T-helper 2 cell treated with Interferon-gamma antibody and Interleukin-4, amounts not matched to agents 5 μg/mL and 100 μg/mL, for 36 hours (primary cell): ENCODE measurements at regions not wholly inside any gene's neighbourhood (a gene's known extent, or its start where the extent isn't known, plus 50 kb on each side); places are given as distances from the start of the nearest gene placed in this dataset.

Experiments
- DNase-seq: peaks from one replicate; pipeline ENCODE4 v3.0.0; 2021; ENCODE audit warnings: low spot score
- H3K27ac Mint-ChIP-seq: one replicate; pipeline ENCODE4 v1.8.0; 2021; ENCODE audit warnings: mild to moderate bottlenecking, mixed read lengths
- H3K27me3 Mint-ChIP-seq: one replicate; pipeline ENCODE4 v1.8.0; 2021; ENCODE audit warnings: low read depth, mixed read lengths
- H3K36me3 Mint-ChIP-seq: one replicate; pipeline ENCODE4 v1.8.0; 2021; ENCODE audit warnings: low read depth, mixed read lengths
- H3K4me1 Mint-ChIP-seq: one replicate; pipeline ENCODE4 v1.8.0; 2021; ENCODE audit warnings: low read depth, mixed read lengths
- H3K4me3 Mint-ChIP-seq: one replicate; pipeline ENCODE4 v1.8.0; 2022; ENCODE audit warnings: mild to moderate bottlenecking, moderate library complexity, mixed read lengths
- H3K9me3 Mint-ChIP-seq: one replicate; pipeline ENCODE4 v1.8.0; 2021; ENCODE audit warnings: mixed read lengths

GRCh38 chr20:40941133-40941610 is 87.5 kb upstream of the TOP1 start:
- Mint-ChIP-seq H3K36me3 (no peaks in the 10 kb centered on the region), H3K4me1 (no peaks in the 10 kb centered on the region), H3K27me3 (peaks cover 4% of the 10 kb centered on the region), H3K27ac (no peak overlapping the region), H3K4me3 (no peak overlapping the region), H3K9me3 (no peaks in the 10 kb centered on the region)
- no peak for DNase-seq

GRCh38 chr20:40942006-40942405 is 86.6 kb upstream of the TOP1 start:
- Mint-ChIP-seq H3K4me1 (no peaks in the 10 kb centered on the region), H3K27ac (no peak overlapping the region), H3K4me3 (no peak overlapping the region), H3K27me3 (peaks cover 4% of the 10 kb centered on the region), H3K9me3 (no peaks in the 10 kb centered on the region), H3K36me3 (no peaks in the 10 kb centered on the region)
- DNase-seq, result no peak

- Mint-ChIP-seq H3K9me3 (no peaks in the 10 kb centered on the region), H3K27me3 (peaks cover 4% of the 10 kb centered on the region), H3K36me3 (no peaks in the 10 kb centered on the region), H3K4me3 (no peak overlapping the region), H3K4me1 (no peaks in the 10 kb centered on the region), H3K27ac (no peak overlapping the region)
- no peak for DNase-seq
These were observed 85.8 kb upstream of the TOP1 start for GRCh38 chr20:40942775-40943174.

GRCh38 chr20:40943591-40943990 is 85.0 kb upstream of the TOP1 start:
- DNase-seq, result no peak
- H3K4me3 Mint-ChIP-seq, result no peak overlapping the region
- H3K27ac Mint-ChIP-seq, result no peak overlapping the region
- peaks cover 4% of the 10 kb centered on the region for H3K27me3 Mint-ChIP-seq
- no peaks in the 10 kb centered on the region for H3K36me3 Mint-ChIP-seq
- H3K9me3 Mint-ChIP-seq, result no peaks in the 10 kb centered on the region
- H3K4me1 Mint-ChIP-seq, result no peaks in the 10 kb centered on the region

- Mint-ChIP-seq H3K9me3 (no peaks in the 10 kb centered on the region), H3K4me3 (no peak overlapping the region), H3K27ac (no peak overlapping the region), H3K36me3 (no peaks in the 10 kb centered on the region), H3K27me3 (peaks cover 11% of the 10 kb centered on the region), H3K4me1 (no peaks in the 10 kb centered on the region)
- no peak for DNase-seq
These were observed 83.4 kb upstream of the TOP1 start for GRCh38 chr20:40945189-40945588.

- H3K27ac Mint-ChIP-seq, result no peak overlapping the region
- no peak overlapping the region for H3K4me3 Mint-ChIP-seq
These were observed 82.7 kb upstream of the TOP1 start for GRCh38 chr20:40945754-40946450.

GRCh38 chr20:40946451-40946850 is 82.2 kb upstream of the TOP1 start:
- Mint-ChIP-seq H3K4me1 (no peaks in the 10 kb centered on the region), H3K27me3 (peaks cover 15% of the 10 kb centered on the region), H3K27ac (no peak overlapping the region), H3K9me3 (no peaks in the 10 kb centered on the region), H3K4me3 (no peak overlapping the region), H3K36me3 (no peaks in the 10 kb centered on the region)
- DNase-seq, result no peak

More at GRCh38 chr20:40945754-40946450, 82.7 kb upstream of the TOP1 start:
- Mint-ChIP-seq H3K27me3 (peaks cover 13% of the 10 kb centered on the region), H3K9me3 (no peaks in the 10 kb centered on the region), H3K4me1 (no peaks in the 10 kb centered on the region), H3K36me3 (no peaks in the 10 kb centered on the region)
- DNase-seq, result no peak

GRCh38 chr20:40948465-40949267 is 80.0 kb upstream of the TOP1 start:
- H3K27me3 Mint-ChIP-seq, result peaks cover 15% of the 10 kb centered on the region
- H3K9me3 Mint-ChIP-seq, result no peaks in the 10 kb centered on the region
- H3K36me3 Mint-ChIP-seq, result no peaks in the 10 kb centered on the region
- no peak overlapping the region for H3K4me3 Mint-ChIP-seq
- H3K4me1 Mint-ChIP-seq, result no peaks in the 10 kb centered on the region
- DNase-seq, result no peak
- H3K27ac Mint-ChIP-seq, result no peak overlapping the region

GRCh38 chr20:40949346-40949745 is 79.3 kb upstream of the TOP1 start:
- Mint-ChIP-seq H3K36me3 (no peaks in the 10 kb centered on the region), H3K27ac (no peak overlapping the region), H3K4me1 (no peaks in the 10 kb centered on the region), H3K27me3 (peaks cover 15% of the 10 kb centered on the region), H3K9me3 (peaks cover 3% of the 10 kb centered on the region), H3K4me3 (no peak overlapping the region)
- no peak for DNase-seq

GRCh38 chr20:40952136-40952535 is 76.5 kb upstream of the TOP1 start:
- H3K9me3 Mint-ChIP-seq, result peaks cover 3% of the 10 kb centered on the region
- H3K4me3 Mint-ChIP-seq, result no peak overlapping the region
- DNase-seq, result no peak
- H3K27ac Mint-ChIP-seq, result no peak overlapping the region
- peaks cover 11% of the 10 kb centered on the region for H3K27me3 Mint-ChIP-seq
- H3K36me3 Mint-ChIP-seq, result no peaks in the 10 kb centered on the region
- H3K4me1 Mint-ChIP-seq, result no peaks in the 10 kb centered on the region

GRCh38 chr20:40953416-40953815 is 75.2 kb upstream of the TOP1 start:
- Mint-ChIP-seq H3K27me3 (peaks cover 11% of the 10 kb centered on the region), H3K27ac (no peak overlapping the region), H3K9me3 (peaks cover 3% of the 10 kb centered on the region), H3K4me1 (no peaks in the 10 kb centered on the region), H3K4me3 (no peak overlapping the region), H3K36me3 (no peaks in the 10 kb centered on the region)
- DNase-seq, result no peak

- no peak overlapping the region for H3K4me3 Mint-ChIP-seq
- H3K4me1 Mint-ChIP-seq, result no peaks in the 10 kb centered on the region
- peaks cover 8% of the 10 kb centered on the region for H3K27me3 Mint-ChIP-seq
- DNase-seq, result no peak
- peaks cover 3% of the 10 kb centered on the region for H3K9me3 Mint-ChIP-seq
- H3K36me3 Mint-ChIP-seq, result no peaks in the 10 kb centered on the region
- H3K27ac Mint-ChIP-seq, result no peak overlapping the region
These were observed 74.8 kb upstream of the TOP1 start for GRCh38 chr20:40953856-40954255.

- peaks cover 5% of the 10 kb centered on the region for H3K27me3 Mint-ChIP-seq
- no peak overlapping the region for H3K27ac Mint-ChIP-seq
- H3K4me3 Mint-ChIP-seq, result no peak overlapping the region
- H3K9me3 Mint-ChIP-seq, result peaks cover 3% of the 10 kb centered on the region
- H3K36me3 Mint-ChIP-seq, result no peaks in the 10 kb centered on the region
- no peak for DNase-seq
- no peaks in the 10 kb centered on the region for H3K4me1 Mint-ChIP-seq
These were observed 74.0 kb upstream of the TOP1 start for GRCh38 chr20:40954521-40955165.

GRCh38 chr20:40955326-40955725 is 73.3 kb upstream of the TOP1 start:
- no peak for DNase-seq
- Mint-ChIP-seq H3K4me3 (no peak overlapping the region), H3K27me3 (peaks cover 4% of the 10 kb centered on the region), H3K27ac (no peak overlapping the region), H3K4me1 (no peaks in the 10 kb centered on the region), H3K9me3 (peaks cover 3% of the 10 kb centered on the region), H3K36me3 (no peaks in the 10 kb centered on the region)
